Heart left ventricle (tissue), 13 donors: ENCODE measurements at regions not wholly inside any gene's neighbourhood (a gene's known extent, or its start where the extent isn't known, plus 50 kb on each side); places are given as distances from the start of the nearest gene placed in this dataset.

ENCODE experiments used
- POLR2A ChIP-seq, 2 donors: fragments of 450-650 bp; IDR thresholded peaks; one replicate each; pipeline ENCODE4 v1.6.1; 2017; ENCODE audit warnings: antibody characterized with exemption in 2 of 2, mild to moderate bottlenecking in 2 of 2, moderate library complexity in 2 of 2
- TF ChIP-seq, protein P1 (sequence below), 12 donors: fragments of 200-600 bp; sonication (generic) in 4 of 12; IDR thresholded peaks; one replicate each; pipeline versions ENCODE4 v1.5.0 to v1.8.0; 2018 to 2022; ENCODE audit warnings: antibody characterized with exemption in 12 of 12, mild to moderate bottlenecking in 5 of 12
- donor health status: ischemic (EF 13 %, LVEDD 7.1; RV severe dilation, severe dysfunction).
- donor health status: DM: no; HTN: yes; CAD: no.
- donor health status: DM: no; HTN: no; CAD: no.
- donor health status: ischemic (EF 25% LVEDD 6.9; RV normal size, moderate dysfunction).
- donor health status: ischemic (EF 25% LVEDD 5.7; RV mildly dilated, moderate dysfunction).
- donor health status: ischemic (EF 35%, LVEDD 5.7; RV mildly dilated, moderate dysfunction).
- donor health status: nonischemic (EF 11% LVEDD 7.7; RV severe dilation, severe dysfunction).
- donor health status: DM: yes; HTN: yes; CAD: no.
- donor health status: PGD.
- donor health status: ischemic (EF 29% LVEDD 5.4; RV normal size, mild dysfunction).
- donor health status: nonischemic (EF 23%, LVEDD 6.1; RV moderate dilation, normal function).

DNA sequence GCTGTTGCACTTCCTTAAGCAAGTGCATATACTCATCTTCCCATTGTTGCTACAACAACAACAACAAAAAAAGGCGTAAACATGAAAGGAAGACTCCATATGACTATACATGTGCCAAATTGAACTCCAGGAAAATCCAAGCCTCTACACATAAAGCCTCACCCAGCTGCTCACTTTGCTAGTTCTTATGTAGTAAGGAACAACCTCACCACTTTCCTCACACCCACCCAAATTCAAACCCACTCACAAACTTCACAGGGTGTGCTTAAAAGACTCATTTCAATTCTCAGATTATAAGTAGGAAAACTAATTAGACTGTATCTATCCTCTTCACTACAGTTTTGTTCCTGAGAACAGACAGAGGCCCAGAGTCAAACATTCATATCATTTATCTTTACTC lies 671.1 kb upstream of the INTU start:
- TF ChIP-seq, protein P1, sequence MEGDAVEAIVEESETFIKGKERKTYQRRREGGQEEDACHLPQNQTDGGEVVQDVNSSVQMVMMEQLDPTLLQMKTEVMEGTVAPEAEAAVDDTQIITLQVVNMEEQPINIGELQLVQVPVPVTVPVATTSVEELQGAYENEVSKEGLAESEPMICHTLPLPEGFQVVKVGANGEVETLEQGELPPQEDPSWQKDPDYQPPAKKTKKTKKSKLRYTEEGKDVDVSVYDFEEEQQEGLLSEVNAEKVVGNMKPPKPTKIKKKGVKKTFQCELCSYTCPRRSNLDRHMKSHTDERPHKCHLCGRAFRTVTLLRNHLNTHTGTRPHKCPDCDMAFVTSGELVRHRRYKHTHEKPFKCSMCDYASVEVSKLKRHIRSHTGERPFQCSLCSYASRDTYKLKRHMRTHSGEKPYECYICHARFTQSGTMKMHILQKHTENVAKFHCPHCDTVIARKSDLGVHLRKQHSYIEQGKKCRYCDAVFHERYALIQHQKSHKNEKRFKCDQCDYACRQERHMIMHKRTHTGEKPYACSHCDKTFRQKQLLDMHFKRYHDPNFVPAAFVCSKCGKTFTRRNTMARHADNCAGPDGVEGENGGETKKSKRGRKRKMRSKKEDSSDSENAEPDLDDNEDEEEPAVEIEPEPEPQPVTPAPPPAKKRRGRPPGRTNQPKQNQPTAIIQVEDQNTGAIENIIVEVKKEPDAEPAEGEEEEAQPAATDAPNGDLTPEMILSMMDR (IDR thresholded peaks at IDR 0.05), result no peak
- no peak for TF ChIP-seq POLR2A (IDR thresholded peaks at IDR 0.05)
